Effector memory CD8-positive, alpha-beta T cell (primary cell): ENCODE measurements at regions not wholly inside any gene's neighbourhood (a gene's known extent, or its start where the extent isn't known, plus 50 kb on each side); places are given as distances from the start of the nearest gene placed in this dataset.

Experiments
- ATAC-seq: fragments of 150-1000 bp; cut with Tn5 transposase; replicated peaks from 2 replicates; pipeline ENCODE4 v1.10.0; 2021; ENCODE audit warnings: mild to moderate bottlenecking, moderate library complexity
- DNase-seq, 3 experiments: peaks; one replicate each; pipeline ENCODE4 v3.0.0; 2021
- H3K27ac Mint-ChIP-seq, 2 donors: one replicate each; pipeline ENCODE4 v1.8.0; 2022; ENCODE audit warnings: mild to moderate bottlenecking in 2 of 2, mixed read lengths in 2 of 2, moderate library complexity in 2 of 2
- H3K27me3 Mint-ChIP-seq, 2 donors: one replicate each; pipeline ENCODE4 v1.8.0; 2022; ENCODE audit warnings: mixed read lengths in 2 of 2
- H3K36me3 Mint-ChIP-seq: one replicate; pipeline ENCODE4 v1.8.0; 2022; ENCODE audit warnings: mild to moderate bottlenecking, moderate library complexity, mixed read lengths; ENCODE audit not compliant: insufficient read depth
- H3K4me1 Mint-ChIP-seq, 2 donors: one replicate each; pipeline ENCODE4 v1.8.0; 2022; ENCODE audit warnings: low read depth in 2 of 2, mixed read lengths in 2 of 2
- H3K4me3 Mint-ChIP-seq, 2 donors: one replicate each; pipeline ENCODE4 v1.8.0; 2022; ENCODE audit warnings: mild to moderate bottlenecking in 2 of 2, mixed read lengths in 2 of 2, moderate library complexity in 2 of 2
- H3K9me3 Mint-ChIP-seq, 2 donors: one replicate each; pipeline ENCODE4 v1.8.0; 2022; ENCODE audit warnings: mixed read lengths in 2 of 2

DNA sequence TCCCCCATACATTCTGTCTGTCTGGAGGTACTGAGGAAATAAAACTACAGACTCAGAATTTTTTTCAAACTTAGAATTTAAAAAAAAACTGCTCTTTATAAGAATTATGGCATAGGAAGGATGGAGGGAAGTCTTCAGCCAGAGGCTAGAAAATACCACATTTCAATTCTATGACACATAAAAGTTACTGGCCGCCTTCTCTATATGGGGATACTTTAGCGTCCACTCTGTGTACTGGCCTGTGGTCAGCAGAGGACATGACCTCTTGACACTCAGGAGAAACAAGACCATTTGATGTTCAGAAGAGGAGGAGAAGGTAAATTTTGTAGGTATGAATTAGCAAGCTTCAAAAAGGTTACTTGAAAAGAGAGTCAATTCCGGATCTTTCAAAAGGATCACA is 417.4 kb downstream of the MFSD1 start:
- no peak for DNase-seq
- Mint-ChIP-seq H3K36me3 (no peaks in the 10 kb centered on the region), H3K4me1 (no peaks in the 10 kb centered on the region), H3K27me3 (no peaks in the 10 kb centered on the region), H3K27ac (no peak overlapping the region), H3K9me3 (peaks cover 0 to 3% of the 10 kb centered on the region in 2 donors), H3K4me3 (no peak overlapping the region)
- ATAC-seq = no peak

GRCh38 chr3:159221335-159221734 is 419.5 kb downstream of the MFSD1 start:
- ATAC-seq = no peak

GRCh38 chr3:159229116-159229680 is 427.3 kb downstream of the MFSD1 start:
- Mint-ChIP-seq H3K9me3 (peaks cover 7 to 13% of the 10 kb centered on the region in 2 donors), H3K27ac (no peak overlapping the region), H3K27me3 (no peaks in the 10 kb centered on the region), H3K4me3 (no peak overlapping the region), H3K36me3 (no peaks in the 10 kb centered on the region), H3K4me1 (no peaks in the 10 kb centered on the region)
- DNase-seq (no peak), ATAC-seq (no peak)

More at GRCh38 chr3:159221335-159221734, 419.5 kb downstream of the MFSD1 start:
- Mint-ChIP-seq H3K4me1 (no peaks in the 10 kb centered on the region), H3K4me3 (no peak overlapping the region), H3K36me3 (no peaks in the 10 kb centered on the region), H3K9me3 (peaks cover 0 to 3% of the 10 kb centered on the region in 2 donors), H3K27ac (no peak overlapping the region), H3K27me3 (no peaks in the 10 kb centered on the region)
- no peak for DNase-seq

DNA sequence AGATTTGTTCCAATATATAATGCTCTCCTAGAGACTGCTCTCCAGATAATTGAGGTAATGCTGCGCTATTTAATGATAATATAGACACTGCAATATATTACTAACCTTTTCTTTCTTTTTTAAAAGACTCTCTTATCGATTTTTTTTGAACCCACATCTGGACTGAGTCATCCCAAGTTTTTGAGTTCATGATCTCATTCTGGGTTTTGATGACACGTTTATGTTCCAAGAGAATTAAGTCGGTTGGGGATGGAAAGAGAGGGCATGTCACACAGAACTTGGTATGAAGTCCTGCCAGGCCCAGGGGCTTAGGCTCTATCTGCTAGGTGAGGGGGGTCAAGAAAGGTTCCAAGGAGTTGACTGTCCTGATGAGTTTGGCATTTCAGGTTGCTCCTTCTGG is 431.1 kb downstream of the MFSD1 start:
- H3K9me3 Mint-ChIP-seq = peaks cover 4 to 7% of the 10 kb centered on the region in 2 donors
- H3K4me1 Mint-ChIP-seq = no peaks in the 10 kb centered on the region
- no peak for ATAC-seq
- no peak overlapping the region for H3K4me3 Mint-ChIP-seq
- no peaks in the 10 kb centered on the region for H3K27me3 Mint-ChIP-seq
- DNase-seq = no peak
- H3K36me3 Mint-ChIP-seq = no peaks in the 10 kb centered on the region
- H3K27ac Mint-ChIP-seq = no peak overlapping the region

DNA sequence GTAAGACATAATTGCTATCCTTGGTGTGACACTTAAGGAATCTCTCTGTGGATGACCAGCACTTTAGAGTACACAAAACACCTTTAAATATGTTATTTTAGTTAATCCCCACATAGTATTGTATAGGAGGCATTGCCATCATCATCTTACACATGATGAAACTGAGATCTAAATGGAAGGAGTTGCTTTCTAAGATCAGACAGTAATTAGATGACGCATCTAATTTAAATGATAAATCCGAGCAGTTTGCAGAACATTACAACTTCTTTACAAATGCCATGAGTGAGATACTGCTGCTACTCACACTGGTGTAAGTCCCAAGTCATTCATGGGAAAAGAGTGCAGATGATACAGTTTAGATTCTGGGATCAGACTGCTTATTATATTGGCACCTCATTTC is 431.9 kb downstream of the MFSD1 start:
- Mint-ChIP-seq H3K36me3 (no peaks in the 10 kb centered on the region), H3K27me3 (no peaks in the 10 kb centered on the region), H3K27ac (no peak overlapping the region), H3K4me1 (no peaks in the 10 kb centered on the region), H3K4me3 (no peak overlapping the region), H3K9me3 (peaks cover 4 to 7% of the 10 kb centered on the region in 2 donors)
- no peak for ATAC-seq
- no peak for DNase-seq

- Mint-ChIP-seq H3K27me3 (no peaks in the 10 kb centered on the region), H3K4me3 (no peak overlapping the region), H3K9me3 (peaks cover 4 to 7% of the 10 kb centered on the region in 2 donors), H3K36me3 (no peaks in the 10 kb centered on the region), H3K27ac (no peak overlapping the region), H3K4me1 (no peaks in the 10 kb centered on the region)
- ATAC-seq (no peak), DNase-seq (no peak)
These were observed 432.5 kb downstream of the MFSD1 start for GRCh38 chr3:159234306-159234705.

- peaks cover 0 to 2% of the 10 kb centered on the region in 2 donors for H3K9me3 Mint-ChIP-seq
- no peaks in the 10 kb centered on the region for H3K27me3 Mint-ChIP-seq
- no peak overlapping the region for H3K27ac Mint-ChIP-seq
- no peaks in the 10 kb centered on the region for H3K36me3 Mint-ChIP-seq
- no peak overlapping the region for H3K4me3 Mint-ChIP-seq
- H3K4me1 Mint-ChIP-seq = no peaks in the 10 kb centered on the region
- no peak for DNase-seq
- ATAC-seq = no peak
These were observed 434.5 kb downstream of the MFSD1 start for GRCh38 chr3:159236321-159236720.

- Mint-ChIP-seq H3K4me1 (no peaks in the 10 kb centered on the region), H3K9me3 (peaks cover 0 to 4% of the 10 kb centered on the region in 2 donors), H3K36me3 (no peaks in the 10 kb centered on the region), H3K27me3 (no peaks in the 10 kb centered on the region), H3K27ac (no peak overlapping the region), H3K4me3 (no peak overlapping the region)
- no peak for DNase-seq
- no peak for ATAC-seq
These were observed 435.4 kb downstream of the MFSD1 start for GRCh38 chr3:159237226-159237625.

DNA sequence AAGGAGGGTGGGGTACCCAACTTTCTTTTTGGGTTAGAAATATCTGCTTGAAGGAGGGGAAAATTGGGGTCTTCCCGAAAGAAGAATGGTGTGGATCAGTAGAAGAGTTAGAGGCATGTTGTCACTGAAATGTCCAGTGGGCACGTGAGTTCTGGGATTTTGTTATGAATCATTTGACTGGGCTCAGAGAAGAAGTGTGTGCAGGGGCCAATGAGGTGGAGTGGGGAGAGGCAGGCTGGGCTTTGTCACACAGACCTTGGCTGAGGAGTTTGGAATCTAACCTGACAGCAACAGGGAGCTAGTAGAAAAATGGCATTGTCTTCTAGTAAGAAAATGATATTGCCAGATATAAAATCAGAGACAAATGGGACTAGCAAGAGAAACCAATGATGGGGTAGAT is 436.8 kb downstream of the MFSD1 start:
- Mint-ChIP-seq H3K27me3 (no peaks in the 10 kb centered on the region), H3K27ac (no peak overlapping the region), H3K9me3 (peaks cover 0 to 2% of the 10 kb centered on the region in 2 donors), H3K4me3 (no peak overlapping the region), H3K4me1 (no peaks in the 10 kb centered on the region), H3K36me3 (no peaks in the 10 kb centered on the region)
- DNase-seq (no peak), ATAC-seq (no peak)

- H3K9me3 Mint-ChIP-seq = peaks cover 0 to 2% of the 10 kb centered on the region in 2 donors
- H3K4me1 Mint-ChIP-seq = no peaks in the 10 kb centered on the region
- H3K27ac Mint-ChIP-seq = no peak overlapping the region
- H3K27me3 Mint-ChIP-seq = no peaks in the 10 kb centered on the region
- ATAC-seq = no peak
- H3K36me3 Mint-ChIP-seq = no peaks in the 10 kb centered on the region
- no peak overlapping the region for H3K4me3 Mint-ChIP-seq
- DNase-seq = no peak
These were observed 437.2 kb downstream of the MFSD1 start for GRCh38 chr3:159239059-159239458.

DNA sequence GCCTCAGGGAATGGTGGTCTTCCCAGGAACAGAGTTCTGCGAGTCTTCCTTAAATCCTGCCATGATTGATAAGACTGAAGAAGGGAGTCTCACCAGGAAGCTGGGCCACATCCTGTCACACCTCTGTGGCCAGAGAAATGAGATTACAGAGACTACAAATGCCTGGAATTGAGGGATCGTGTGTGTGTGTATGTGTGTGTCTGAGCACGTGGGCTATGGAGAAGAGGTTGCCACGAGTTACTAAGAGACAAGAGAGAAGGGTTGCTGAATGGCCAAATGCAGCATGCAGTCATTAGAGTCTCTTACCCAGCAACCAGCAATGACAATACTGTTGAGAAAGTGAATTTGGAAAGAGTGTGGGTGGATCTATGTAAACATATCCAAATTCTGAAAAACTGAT is 443.1 kb downstream of the MFSD1 start:
- H3K36me3 Mint-ChIP-seq = no peaks in the 10 kb centered on the region
- ATAC-seq (no peak), DNase-seq (no peak)
- no peak overlapping the region for H3K27ac Mint-ChIP-seq
- peaks cover 0 to 6% of the 10 kb centered on the region in 2 donors for H3K9me3 Mint-ChIP-seq
- no peaks in the 10 kb centered on the region for H3K4me1 Mint-ChIP-seq
- H3K4me3 Mint-ChIP-seq = no peak overlapping the region
- no peaks in the 10 kb centered on the region for H3K27me3 Mint-ChIP-seq

- ATAC-seq (no peak), DNase-seq (no peak)
- H3K4me3 Mint-ChIP-seq = no peak overlapping the region
- H3K27me3 Mint-ChIP-seq = no peaks in the 10 kb centered on the region
- no peaks in the 10 kb centered on the region for H3K4me1 Mint-ChIP-seq
- H3K9me3 Mint-ChIP-seq = peaks cover 0 to 6% of the 10 kb centered on the region in 2 donors
- H3K36me3 Mint-ChIP-seq = no peaks in the 10 kb centered on the region
- H3K27ac Mint-ChIP-seq = no peak overlapping the region
These were observed 444.0 kb downstream of the MFSD1 start for GRCh38 chr3:159245871-159246270.

- DNase-seq = no peak
- H3K27me3 Mint-ChIP-seq = no peaks in the 10 kb centered on the region
- no peak overlapping the region for H3K27ac Mint-ChIP-seq
- H3K4me3 Mint-ChIP-seq = no peak overlapping the region
- no peaks in the 10 kb centered on the region for H3K4me1 Mint-ChIP-seq
- no peak for ATAC-seq
- H3K9me3 Mint-ChIP-seq = peaks cover 0 to 6% of the 10 kb centered on the region in 2 donors
- no peaks in the 10 kb centered on the region for H3K36me3 Mint-ChIP-seq
These were observed 444.5 kb downstream of the MFSD1 start for GRCh38 chr3:159246385-159246784.

- no peaks in the 10 kb centered on the region for H3K27me3 Mint-ChIP-seq
- H3K4me1 Mint-ChIP-seq = no peaks in the 10 kb centered on the region
- no peak for DNase-seq
- no peak for ATAC-seq
- H3K27ac Mint-ChIP-seq = no peak overlapping the region
- H3K4me3 Mint-ChIP-seq = no peak overlapping the region
- H3K36me3 Mint-ChIP-seq = no peaks in the 10 kb centered on the region
- H3K9me3 Mint-ChIP-seq = peaks cover 11 to 16% of the 10 kb centered on the region in 2 donors
These were observed 447.8 kb downstream of the MFSD1 start for GRCh38 chr3:159249472-159250174.
